Naive thymus-derived CD4-positive, alpha-beta T cell (primary cell): ENCODE measurements at regions not wholly inside any gene's neighbourhood (a gene's known extent, or its start where the extent isn't known, plus 50 kb on each side); places are given as distances from the start of the nearest gene placed in this dataset.

Source experiments
- ATAC-seq: fragments of 150-1000 bp; cut with Tn5 transposase; 2 replicates; pipeline ENCODE4 v1.10.0; 2021; ENCODE audit warnings: mild to moderate bottlenecking, moderate library complexity
- CTCF ChIA-PET: fragments of 350-600 bp; sonication (Branson Sonifier 250); formaldehyde crosslinking; loops from one replicate; lab custom pipeline; 2021; ENCODE audit warnings: antibody characterized with exemption; lab: Charles Lee
- POLR2A ChIA-PET: fragments of 350-600 bp; sonication (Branson Sonifier 250); formaldehyde crosslinking; loops from one replicate; lab custom pipeline; 2021; ENCODE audit warnings: antibody characterized with exemption, inconsistent platforms; lab: Charles Lee
- DNase-seq, 9 donors: peaks; one replicate each; pipeline versions ENCODE4 v3.0.0 to v3.0.0-alpha.2; 2020 to 2022; ENCODE audit warnings: mixed read lengths in 1 of 9
- H3K27ac ChIP-seq: one replicate; pipeline ENCODE4 v1.7.0; 2013; ENCODE audit warnings: mild to moderate bottlenecking, low read depth, low read length, moderate library complexity
- H3K27me3 ChIP-seq, 2 donors: one replicate each; pipeline ENCODE4 v1.7.0; 2013; ENCODE audit warnings: low read length in 2 of 2, mild to moderate bottlenecking in 2 of 2, moderate library complexity in 2 of 2; ENCODE audit not compliant: control insufficient read depth in 2 of 2, insufficient read depth in 2 of 2
- H3K36me3 ChIP-seq, 3 experiments: 1 replicate in 2 of 3; 2 replicates in 1 of 3; pipeline ENCODE4 v1.7.0; 2013; ENCODE audit warnings: low read length in 3 of 3, mild to moderate bottlenecking in 3 of 3, moderate library complexity in 1 of 3; ENCODE audit not compliant: insufficient read depth in 3 of 3, control insufficient read depth in 2 of 3
- H3K4me1 ChIP-seq, 2 donors: one replicate each; pipeline ENCODE4 v1.7.0; 2013; ENCODE audit warnings: low read length in 2 of 2, mild to moderate bottlenecking in 2 of 2, moderate library complexity in 1 of 2; ENCODE audit not compliant: control insufficient read depth in 2 of 2, insufficient read depth in 2 of 2
- H3K4me3 ChIP-seq: 2 replicates; pipeline ENCODE4 v1.7.0; 2013; ENCODE audit warnings: mild to moderate bottlenecking, low read length
- H3K9me3 ChIP-seq, 3 experiments: 1 replicate in 2 of 3; 2 replicates in 1 of 3; pipeline ENCODE4 v1.7.0; 2013; ENCODE audit warnings: low read length in 3 of 3; ENCODE audit not compliant: control insufficient read depth in 2 of 3
- H3K27ac Mint-ChIP-seq, 9 donors: one replicate each; pipeline ENCODE4 v1.8.0; 2020 to 2022; ENCODE audit warnings: mixed read lengths in 9 of 9, mild to moderate bottlenecking in 8 of 9, moderate library complexity in 5 of 9, inconsistent platforms in 2 of 9
- H3K27me3 Mint-ChIP-seq, 5 donors: one replicate each; pipeline ENCODE4 v1.8.0; 2021 to 2022; ENCODE audit warnings: mixed read lengths in 5 of 5, mild to moderate bottlenecking in 1 of 5
- H3K36me3 Mint-ChIP-seq, 5 donors: one replicate each; pipeline ENCODE4 v1.8.0; 2020 to 2022; ENCODE audit warnings: mixed read lengths in 5 of 5, mild to moderate bottlenecking in 3 of 5, inconsistent platforms in 1 of 5
- H3K4me1 Mint-ChIP-seq, 7 donors: one replicate each; pipeline ENCODE4 v1.8.0; 2020 to 2022; ENCODE audit warnings: mixed read lengths in 7 of 7, mild to moderate bottlenecking in 3 of 7, inconsistent platforms in 1 of 7
- H3K4me3 Mint-ChIP-seq, 10 donors: one replicate each; pipeline ENCODE4 v1.8.0; 2020 to 2022; ENCODE audit warnings: mild to moderate bottlenecking in 10 of 10, mixed read lengths in 10 of 10, moderate library complexity in 6 of 10, inconsistent platforms in 2 of 10
- H3K9me3 Mint-ChIP-seq, 11 donors: one replicate each; pipeline ENCODE4 v1.8.0; 2020 to 2022; ENCODE audit warnings: mixed read lengths in 11 of 11, mild to moderate bottlenecking in 4 of 11, inconsistent platforms in 1 of 11, moderate library complexity in 1 of 11
- intact Hi-C, 2 donors: fragments of 100-400 bp; cut with micrococcal nuclease; formaldehyde crosslinking; loops; one replicate each; pipeline ENCODE4 v1.15.1; 2023

DNA sequence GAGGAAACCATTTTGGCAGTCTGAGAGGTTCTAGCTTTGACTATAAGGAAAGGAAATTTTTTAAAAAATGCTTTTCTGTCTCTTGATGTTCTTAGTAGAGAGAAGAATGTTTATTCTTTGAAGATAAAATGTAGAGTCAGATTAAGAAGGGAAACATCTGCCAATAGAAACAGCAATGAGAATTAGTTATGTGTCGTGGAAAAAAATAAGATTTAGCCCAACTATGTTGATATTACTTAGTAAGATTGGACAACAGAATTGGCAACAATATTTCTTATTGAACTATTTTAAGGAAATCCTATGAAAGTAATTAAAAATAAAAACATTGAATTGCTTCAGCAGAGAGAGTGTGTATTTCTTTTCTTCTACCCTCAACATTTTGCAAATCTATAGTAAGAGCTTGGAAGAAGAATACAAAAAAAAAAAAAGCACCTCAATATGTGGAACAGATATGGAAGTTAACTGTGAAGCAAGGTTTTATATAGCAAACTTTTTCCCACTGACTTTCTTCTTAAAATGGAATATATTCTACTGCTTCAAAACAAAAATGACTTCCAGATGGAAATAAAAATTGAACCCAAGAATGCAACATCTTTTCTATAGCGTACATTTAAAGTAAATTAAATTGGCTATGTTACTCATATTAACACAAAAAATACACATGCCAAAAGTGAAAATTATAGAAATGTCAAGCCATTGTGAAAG is 177.9 kb downstream of the FAM124B start:
- no peak for ATAC-seq
- no peaks in the 10 kb centered on the region for H3K27me3 ChIP-seq
- ChIA-PET CTCF (interaction anchor here (0.6 kb wide), 1 partner anchor 10 kb away, joined by 3 read pairs; no protein-coding TSS in a partner anchor), POLR2A (no interaction called here)
- H3K36me3 Mint-ChIP-seq = no peaks in the 10 kb centered on the region
- H3K4me1 ChIP-seq = no peaks in the 10 kb centered on the region
- H3K36me3 ChIP-seq = no peaks in the 10 kb centered on the region
- peaks cover 14 to 34% (median 24%) of the 10 kb centered on the region in 5 donors for H3K27me3 Mint-ChIP-seq
- no peak overlapping the region for H3K4me3 ChIP-seq
- H3K4me3 Mint-ChIP-seq = no peak overlapping the region
- peaks cover 0 to 2% (median 0%) of the 10 kb centered on the region in 11 donors for H3K9me3 Mint-ChIP-seq
- intact Hi-C loops = no loop called here
- H3K27ac Mint-ChIP-seq = no peak overlapping the region
- H3K9me3 ChIP-seq = no peaks in the 10 kb centered on the region
- H3K4me1 Mint-ChIP-seq = no peaks in the 10 kb centered on the region
- no peak for DNase-seq
- H3K27ac ChIP-seq = no peak overlapping the region

- Mint-ChIP-seq H3K27me3 (peaks cover 14 to 33% (median 21%) of the 10 kb centered on the region in 5 donors), H3K4me1 (no peaks in the 10 kb centered on the region), H3K27ac (no peak overlapping the region), H3K36me3 (no peaks in the 10 kb centered on the region), H3K9me3 (peaks cover 0 to 2% (median 0%) of the 10 kb centered on the region in 11 donors), H3K4me3 (no peak overlapping the region)
- intact Hi-C loops = no loop called here
- Histone ChIP-seq H3K4me1 (no peaks in the 10 kb centered on the region), H3K4me3 (no peak overlapping the region), H3K27ac (no peak overlapping the region), H3K36me3 (no peaks in the 10 kb centered on the region), H3K9me3 (no peaks in the 10 kb centered on the region), H3K27me3 (no peaks in the 10 kb centered on the region)
- POLR2A ChIA-PET = no interaction called here
- DNase-seq (no peak), ATAC-seq (no peak)
- CTCF ChIA-PET = no interaction called here
Measured at GRCh38 chr2:224222974-224223373, 178.9 kb downstream of the FAM124B start.

- Histone ChIP-seq H3K4me3 (no peak overlapping the region), H3K9me3 (no peaks in the 10 kb centered on the region), H3K36me3 (no peaks in the 10 kb centered on the region), H3K27me3 (no peaks in the 10 kb centered on the region), H3K27ac (no peak overlapping the region), H3K4me1 (no peaks in the 10 kb centered on the region)
- H3K4me1 Mint-ChIP-seq = no peaks in the 10 kb centered on the region
- CTCF ChIA-PET = no interaction called here
- H3K9me3 Mint-ChIP-seq = peaks cover 0 to 2% (median 0%) of the 10 kb centered on the region in 11 donors
- no peak for DNase-seq
- POLR2A ChIA-PET = no interaction called here
- H3K4me3 Mint-ChIP-seq = no peak overlapping the region
- peaks cover 14 to 26% (median 17%) of the 10 kb centered on the region in 5 donors for H3K27me3 Mint-ChIP-seq
- no peak for ATAC-seq
- H3K27ac Mint-ChIP-seq = no peak overlapping the region
- H3K36me3 Mint-ChIP-seq = no peaks in the 10 kb centered on the region
- intact Hi-C loops = no loop called here
Measured at GRCh38 chr2:224222291-224222690, 179.6 kb downstream of the FAM124B start.

DNA sequence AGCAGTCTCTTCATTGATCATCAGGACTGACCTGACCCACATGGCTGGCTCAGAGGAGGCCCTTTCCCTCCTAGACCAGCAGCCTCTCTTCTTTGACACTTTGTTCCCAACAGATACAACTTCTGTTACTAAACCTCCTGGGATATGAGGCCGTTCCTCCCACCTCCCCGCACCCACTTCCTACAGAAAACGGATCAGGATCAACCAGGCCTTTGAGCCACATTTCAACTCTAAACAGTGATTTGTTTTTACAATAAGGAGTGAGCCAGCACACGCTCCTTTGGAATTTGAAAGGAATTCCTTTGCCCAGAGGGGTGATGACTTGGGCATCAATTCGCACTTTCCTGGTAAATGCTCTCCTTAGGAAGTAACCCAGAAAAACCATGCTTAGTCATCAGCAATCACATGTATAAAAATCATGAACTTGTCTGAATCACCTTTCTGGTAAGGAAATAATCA is 180.4 kb downstream of the FAM124B start:
- H3K27ac ChIP-seq = no peak overlapping the region
- no peaks in the 10 kb centered on the region for H3K36me3 Mint-ChIP-seq
- ChIA-PET POLR2A (no interaction called here), CTCF (no interaction called here)
- no peaks in the 10 kb centered on the region for H3K4me1 Mint-ChIP-seq
- H3K4me3 Mint-ChIP-seq = no peak overlapping the region
- H3K27me3 Mint-ChIP-seq = peaks cover 11 to 20% (median 14%) of the 10 kb centered on the region in 5 donors
- no peaks in the 10 kb centered on the region for H3K27me3 ChIP-seq
- no peak for ATAC-seq
- no peaks in the 10 kb centered on the region for H3K36me3 ChIP-seq
- H3K9me3 Mint-ChIP-seq = peaks cover 0 to 2% (median 0%) of the 10 kb centered on the region in 11 donors
- no peaks in the 10 kb centered on the region for H3K4me1 ChIP-seq
- H3K27ac Mint-ChIP-seq = no peak overlapping the region
- no peaks in the 10 kb centered on the region for H3K9me3 ChIP-seq
- intact Hi-C loops = no loop called here
- no peak for DNase-seq
- H3K4me3 ChIP-seq = no peak overlapping the region

- no peak overlapping the region for H3K27ac ChIP-seq
- CTCF ChIA-PET = interaction anchor here (0.6 kb wide), 1 partner anchor 11 kb away, joined by 3 read pairs; no protein-coding TSS in a partner anchor
- no peaks in the 10 kb centered on the region for H3K27me3 ChIP-seq
- no peaks in the 10 kb centered on the region for H3K36me3 ChIP-seq
- intact Hi-C loops = no loop called here
- H3K9me3 ChIP-seq = no peaks in the 10 kb centered on the region
- POLR2A ChIA-PET = no interaction called here
- H3K4me1 Mint-ChIP-seq = no peaks in the 10 kb centered on the region
- no peak for ATAC-seq
- no peak for DNase-seq
- H3K4me1 ChIP-seq = no peaks in the 10 kb centered on the region
- no peak overlapping the region for H3K4me3 Mint-ChIP-seq
- peaks cover 0 to 2% (median 0%) of the 10 kb centered on the region in 11 donors for H3K9me3 Mint-ChIP-seq
- H3K27ac Mint-ChIP-seq = no peak overlapping the region
- no peaks in the 10 kb centered on the region for H3K36me3 Mint-ChIP-seq
- H3K4me3 ChIP-seq = no peak overlapping the region
- peaks cover 5 to 14% (median 12%) of the 10 kb centered on the region in 5 donors for H3K27me3 Mint-ChIP-seq
Measured at GRCh38 chr2:224220586-224221255, 181.2 kb downstream of the FAM124B start.

DNA sequence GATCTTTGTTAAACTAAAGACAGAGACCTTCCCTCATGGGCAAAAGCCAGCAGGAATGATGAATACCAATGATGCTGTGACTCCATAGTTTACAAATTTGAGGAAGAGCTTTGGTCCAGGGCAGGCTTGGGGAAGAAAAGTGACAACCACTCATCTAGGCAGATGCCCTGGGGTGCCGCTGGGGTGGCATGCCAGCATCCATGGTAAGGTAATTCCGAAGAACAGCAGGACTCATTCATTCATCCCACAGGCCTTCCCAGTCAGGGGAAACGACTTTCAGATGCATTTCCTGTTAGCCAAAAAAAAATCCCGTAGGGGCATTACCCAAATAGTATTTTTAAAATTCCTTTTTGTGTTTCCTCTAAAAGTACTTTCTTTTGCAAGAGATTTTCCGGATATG is 180.7 kb upstream of the SERPINE2 start:
- no peak overlapping the region for H3K27ac ChIP-seq

More for the DNA sequence above, 180.7 kb upstream of the SERPINE2 start:
- CTCF ChIA-PET = no interaction called here
- ATAC-seq (no peak), DNase-seq (no peak)
- Mint-ChIP-seq H3K27ac (no peak overlapping the region), H3K4me3 (no peak overlapping the region), H3K36me3 (no peaks in the 10 kb centered on the region), H3K4me1 (no peaks in the 10 kb centered on the region), H3K27me3 (peaks cover 0 to 14% (median 11%) of the 10 kb centered on the region in 5 donors), H3K9me3 (peaks cover 0 to 2% (median 0%) of the 10 kb centered on the region in 11 donors)
- Histone ChIP-seq H3K27me3 (no peaks in the 10 kb centered on the region), H3K4me1 (no peaks in the 10 kb centered on the region), H3K9me3 (no peaks in the 10 kb centered on the region), H3K36me3 (no peaks in the 10 kb centered on the region), H3K4me3 (no peak overlapping the region)
- intact Hi-C loops = no loop called here
- POLR2A ChIA-PET = no interaction called here
